ENCODE measurements at regions not wholly inside any gene's neighbourhood (a gene's known extent, or its start where the extent isn't known, plus 50 kb on each side); places are given as distances from the start of the nearest gene placed in this dataset.

GRCh38 chrY:15162211-15162610 lies 637.9 kb downstream of the NLGN4Y start:
- DNase-seq = no peak

GRCh38 chrY:15179890-15180289 lies 655.6 kb downstream of the NLGN4Y start:
- no peak for DNase-seq

DNA sequence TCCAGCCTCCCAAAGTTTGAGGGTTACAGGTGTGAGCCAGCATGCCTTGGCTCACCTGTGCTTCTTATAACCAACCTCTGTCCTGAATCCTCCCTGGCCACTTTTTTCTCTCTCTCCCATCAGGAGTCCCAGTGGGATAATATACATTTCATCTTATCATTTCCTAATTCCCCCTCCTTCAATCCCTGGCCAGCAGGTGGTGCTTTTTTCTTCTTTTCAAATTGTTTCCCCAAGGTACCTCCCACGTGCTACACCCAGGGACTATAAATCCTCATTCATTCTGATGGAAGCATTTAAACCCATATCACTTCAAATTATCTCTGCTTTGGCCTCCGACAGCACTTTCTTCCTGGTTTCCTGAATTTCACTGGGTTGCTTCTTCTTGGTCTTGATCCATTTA lies 704.7 kb downstream of the NLGN4Y start:
- DNase-seq = no peak

DNA sequence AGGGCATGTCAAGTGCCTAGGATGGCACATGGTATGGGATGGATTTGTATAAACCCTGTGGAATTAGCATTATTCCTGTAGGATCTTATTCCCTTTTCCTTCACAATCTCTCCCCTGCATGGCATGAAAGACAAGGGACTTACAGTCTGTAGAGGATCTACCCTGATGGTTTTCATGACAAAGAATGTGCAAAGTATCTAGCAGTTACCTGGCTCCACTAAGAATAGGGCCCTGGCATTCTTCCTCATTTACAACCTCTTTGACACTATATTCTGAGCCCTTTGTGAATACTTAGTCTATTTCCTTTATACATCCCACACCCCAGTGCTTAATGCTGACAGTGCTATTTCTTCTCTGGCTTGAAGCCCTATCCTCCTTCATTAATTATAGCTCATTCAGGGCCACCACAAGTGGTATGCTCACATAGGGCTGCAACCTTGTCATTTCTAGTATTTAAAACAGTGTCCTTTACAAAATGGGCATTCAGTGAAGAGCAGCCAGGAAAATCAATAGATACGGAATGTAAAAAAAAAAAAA lies 715.3 kb downstream of the NLGN4Y start:
- DNase-seq = no peak

DNA sequence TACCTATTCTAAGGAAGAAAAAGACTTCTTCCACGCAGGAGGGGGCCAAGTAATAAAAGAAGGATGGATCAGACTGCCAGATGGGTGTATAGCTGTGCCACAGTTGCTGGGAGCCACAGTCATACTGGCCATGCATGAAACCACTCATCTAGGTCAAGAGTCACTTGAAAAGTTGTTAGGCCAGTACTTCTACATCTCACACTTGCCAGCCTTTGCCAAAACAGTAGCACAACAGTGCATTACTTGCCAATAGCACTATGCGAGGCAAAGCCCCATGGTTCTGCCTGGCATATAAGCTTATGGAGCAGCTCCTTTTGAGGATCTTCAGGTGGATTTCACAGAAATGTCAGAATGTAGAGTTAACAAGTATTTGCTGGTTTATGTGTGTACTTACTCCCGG lies 735.0 kb downstream of the NLGN4Y start:
- DNase-seq = no peak

- DNase-seq = no peak
These were observed 762.2 kb downstream of the NLGN4Y start for GRCh38 chrY:15286572-15286971.

- DNase-seq = no peak
These were observed 765.5 kb downstream of the NLGN4Y start for GRCh38 chrY:15289821-15290220.

GRCh38 chrY:15292881-15293280 lies 768.6 kb downstream of the NLGN4Y start:
- DNase-seq = no peak

DNA sequence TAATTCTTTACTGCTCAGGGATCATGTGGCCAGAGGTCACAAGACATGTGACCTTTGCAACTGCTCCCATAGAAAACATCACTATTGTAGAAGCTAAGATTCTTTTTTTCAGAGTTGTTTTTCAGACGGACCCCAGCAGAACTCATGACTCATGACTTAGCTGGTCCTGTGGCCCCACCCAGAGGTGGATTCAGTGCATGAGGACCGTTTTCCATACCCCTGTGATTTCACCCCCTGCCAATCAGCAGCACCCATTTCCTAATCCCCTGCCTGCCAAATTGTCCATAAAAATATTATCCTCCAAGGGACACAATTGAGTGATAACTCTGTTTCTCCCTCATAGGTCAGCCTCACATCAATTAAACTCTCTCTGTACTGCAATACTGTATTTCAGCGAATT lies 777.5 kb downstream of the NLGN4Y start:
- no peak for DNase-seq

DNA sequence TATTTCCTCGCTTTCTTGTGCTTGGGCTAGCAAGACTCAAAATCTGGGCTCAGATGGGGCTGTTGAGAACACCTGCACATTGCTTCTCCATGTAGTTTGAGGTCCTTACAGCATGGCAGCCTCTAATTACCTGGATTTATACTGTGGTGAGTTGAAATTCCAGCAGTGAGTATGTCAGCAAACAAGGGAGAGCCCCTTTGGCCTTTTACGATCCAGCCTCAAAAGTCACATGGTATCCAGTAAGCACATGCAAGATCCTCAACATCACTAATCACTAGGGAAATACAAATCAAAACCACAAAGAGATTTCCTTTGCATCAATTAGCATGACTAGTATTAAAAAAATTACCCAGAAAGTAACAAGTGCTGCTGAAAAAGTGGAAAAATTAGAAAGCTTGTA lies 787.8 kb downstream of the NLGN4Y start:
- no peak for DNase-seq

DNA sequence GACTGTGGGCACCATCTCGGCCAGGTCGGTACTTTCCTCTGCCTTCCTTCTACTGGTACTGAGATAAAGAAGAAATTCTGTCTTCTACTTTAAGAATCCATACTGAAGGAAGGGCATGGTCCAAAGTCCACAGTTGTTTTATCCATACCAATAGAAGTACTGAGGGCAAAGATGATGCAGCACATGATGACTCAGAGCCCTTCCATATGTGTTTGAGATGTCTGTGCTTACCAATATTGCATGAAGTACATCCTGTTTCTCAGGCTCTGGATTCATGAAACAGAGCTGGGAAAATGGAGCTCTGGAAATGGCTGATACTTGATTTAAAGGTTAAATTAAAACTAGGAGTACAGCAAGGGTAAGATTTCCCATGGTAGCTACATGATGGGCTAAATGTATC lies 799.9 kb downstream of the NLGN4Y start:
- DNase-seq = no peak

DNA sequence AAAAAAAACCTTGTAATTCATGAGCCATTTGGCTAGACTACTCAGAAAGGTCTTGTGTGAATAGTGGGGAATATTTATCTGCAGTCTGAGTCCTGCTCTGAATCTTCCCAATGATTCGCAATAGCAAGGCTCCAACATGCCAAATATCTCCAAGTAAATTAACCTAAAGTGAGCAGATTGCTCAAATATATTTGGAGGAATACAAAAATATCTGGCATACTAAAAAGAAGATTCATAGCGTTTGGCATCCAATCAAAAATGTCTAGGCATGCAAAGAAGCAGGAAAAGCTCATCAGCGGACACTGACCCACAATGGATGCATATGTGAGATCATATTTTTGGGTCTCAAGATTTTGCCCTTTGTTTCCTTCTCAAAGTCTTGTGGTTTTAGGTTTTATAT lies 800.9 kb downstream of the NLGN4Y start:
- no peak for DNase-seq

- no peak for DNase-seq
These were observed 802.3 kb downstream of the NLGN4Y start for GRCh38 chrY:15326673-15327072.

GRCh38 chrY:15328848-15329247 lies 804.5 kb downstream of the NLGN4Y start:
- DNase-seq = no peak

- DNase-seq = no peak
These were observed 819.2 kb downstream of the NLGN4Y start for GRCh38 chrY:15343522-15343921.

GRCh38 chrY:15345471-15346155 lies 821.3 kb downstream of the NLGN4Y start:
- DNase-seq = no peak

- no peak for DNase-seq
These were observed 825.0 kb downstream of the NLGN4Y start for GRCh38 chrY:15349351-15349750.

DNA sequence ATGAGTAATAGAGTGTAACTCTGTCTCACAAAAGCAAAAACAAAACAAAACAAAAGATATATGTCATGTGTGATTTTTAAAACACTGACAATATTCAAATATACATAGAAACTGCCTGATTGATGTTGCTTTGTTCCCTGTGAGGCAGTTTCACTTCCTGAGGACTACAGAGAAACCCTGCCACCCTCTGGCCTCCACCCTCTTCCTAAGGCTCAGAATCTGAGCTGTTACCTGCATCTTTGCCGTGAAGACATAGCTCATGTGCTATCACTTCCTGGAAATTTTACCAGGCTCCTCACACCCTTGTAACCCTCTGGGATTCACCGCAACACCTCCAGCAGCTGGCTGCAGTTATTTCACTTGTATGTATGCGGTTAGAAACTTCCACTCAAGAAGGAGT lies 831.0 kb downstream of the NLGN4Y start:
- DNase-seq = no peak

- peak; percentile 1 for DNase-seq
These were observed 836.1 kb downstream of the NLGN4Y start for GRCh38 chrY:15360471-15360870.

GRCh38 chrY:15364996-15365395 lies 840.7 kb downstream of the NLGN4Y start:
- DNase-seq = no peak

GRCh38 chrY:15368786-15369185 lies 844.5 kb downstream of the NLGN4Y start:
- DNase-seq = no peak

GRCh38 chrY:15385178-15385577 lies 860.8 kb downstream of the NLGN4Y start:
- no peak for DNase-seq

DNA sequence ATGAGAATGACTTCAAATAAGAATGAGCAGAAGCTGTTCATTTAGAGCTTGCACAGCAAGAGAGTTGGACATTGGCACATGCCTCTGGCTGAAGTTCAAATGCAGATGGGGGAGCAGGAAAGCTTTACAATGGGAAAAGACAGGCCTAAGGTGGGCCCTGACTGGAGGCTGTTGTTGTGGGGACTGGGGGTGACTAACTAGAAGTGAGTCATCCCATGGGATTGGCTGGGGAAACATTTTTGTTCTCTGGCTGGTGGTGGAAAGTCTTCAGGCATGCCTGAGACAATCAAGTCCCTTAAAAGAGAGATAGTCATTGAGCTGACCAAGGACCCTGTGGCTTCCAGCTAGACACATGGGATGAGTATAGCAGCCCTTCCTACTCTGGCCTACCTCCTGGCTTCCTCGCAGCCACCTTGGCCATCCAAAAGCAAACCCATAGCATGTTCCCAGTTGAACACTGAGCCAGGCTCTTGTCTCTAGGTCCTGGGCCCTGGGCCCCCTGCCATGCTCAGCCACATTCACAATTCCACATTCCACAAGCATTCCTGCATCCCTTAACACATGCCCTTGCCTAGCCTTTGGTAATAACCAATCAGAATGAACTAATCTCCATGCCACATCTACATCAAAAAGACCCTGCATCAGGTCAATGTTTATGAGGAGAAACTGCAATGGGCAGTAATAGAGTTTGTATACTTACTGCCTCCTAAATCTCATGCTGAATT lies 873.4 kb downstream of the NLGN4Y start:
- no peak for DNase-seq

DNA sequence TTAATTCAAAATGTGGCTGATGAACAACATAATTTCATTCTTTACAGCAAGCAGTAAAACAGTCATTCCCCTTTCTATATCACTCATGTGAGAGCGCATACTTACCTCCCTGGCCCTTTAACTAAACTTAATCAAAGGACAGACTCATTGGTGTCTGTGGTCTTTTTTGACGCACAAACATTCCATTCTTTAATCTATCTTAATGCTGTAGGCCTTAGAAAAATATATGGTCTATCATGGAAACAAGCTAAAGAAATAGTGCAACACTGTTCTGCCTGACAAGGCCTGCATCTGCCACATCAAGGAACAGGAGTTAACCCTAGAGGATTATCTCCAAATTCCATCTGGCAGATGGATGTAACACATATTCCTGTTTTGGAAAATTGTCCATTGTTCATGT lies 878.1 kb downstream of the NLGN4Y start:
- DNase-seq = no peak

GRCh38 chrY:15404551-15404950 lies 880.2 kb downstream of the NLGN4Y start:
- DNase-seq = no peak
